ENCODE measurements at regions not wholly inside any gene's neighbourhood (a gene's known extent, or its start where the extent isn't known, plus 50 kb on each side); places are given as distances from the start of the nearest gene placed in this dataset.
A peak's percentile ranks its signal among the peaks of the same experiment; 100 is the strongest.

DNA sequence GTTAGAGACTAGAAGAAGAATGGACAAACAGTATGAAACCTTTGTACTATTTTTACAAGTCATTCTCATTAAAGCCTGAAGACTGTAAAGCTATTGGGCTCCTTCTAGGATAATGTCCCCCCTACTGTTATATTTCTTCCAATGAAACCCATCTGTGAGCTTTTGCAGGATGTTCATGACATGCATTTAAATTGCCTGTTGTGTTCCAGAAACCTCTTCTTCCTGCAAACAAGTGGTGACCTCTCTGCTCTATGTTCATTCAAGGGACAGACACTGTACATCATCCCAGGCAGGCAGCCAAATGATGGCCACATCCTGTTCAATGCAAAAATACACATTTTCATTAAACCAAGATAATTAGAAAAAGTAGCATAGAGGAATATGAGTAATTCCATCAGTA is 128.0 kb downstream of the C4orf33 start:
- DNase-seq (ENCODE audit: low read depth) (no peak), FAIRE-seq (no peak)
- TF ChIP-seq, protein P1, sequence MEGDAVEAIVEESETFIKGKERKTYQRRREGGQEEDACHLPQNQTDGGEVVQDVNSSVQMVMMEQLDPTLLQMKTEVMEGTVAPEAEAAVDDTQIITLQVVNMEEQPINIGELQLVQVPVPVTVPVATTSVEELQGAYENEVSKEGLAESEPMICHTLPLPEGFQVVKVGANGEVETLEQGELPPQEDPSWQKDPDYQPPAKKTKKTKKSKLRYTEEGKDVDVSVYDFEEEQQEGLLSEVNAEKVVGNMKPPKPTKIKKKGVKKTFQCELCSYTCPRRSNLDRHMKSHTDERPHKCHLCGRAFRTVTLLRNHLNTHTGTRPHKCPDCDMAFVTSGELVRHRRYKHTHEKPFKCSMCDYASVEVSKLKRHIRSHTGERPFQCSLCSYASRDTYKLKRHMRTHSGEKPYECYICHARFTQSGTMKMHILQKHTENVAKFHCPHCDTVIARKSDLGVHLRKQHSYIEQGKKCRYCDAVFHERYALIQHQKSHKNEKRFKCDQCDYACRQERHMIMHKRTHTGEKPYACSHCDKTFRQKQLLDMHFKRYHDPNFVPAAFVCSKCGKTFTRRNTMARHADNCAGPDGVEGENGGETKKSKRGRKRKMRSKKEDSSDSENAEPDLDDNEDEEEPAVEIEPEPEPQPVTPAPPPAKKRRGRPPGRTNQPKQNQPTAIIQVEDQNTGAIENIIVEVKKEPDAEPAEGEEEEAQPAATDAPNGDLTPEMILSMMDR (IDR thresholded peaks at IDR 0.05; ENCODE audit: insufficient read depth, low read length, severe bottlenecking), result no peak
- no peaks in the 10 kb centered on the region for H3K36me3 ChIP-seq (ENCODE audit: control insufficient read depth, insufficient read depth, low read length)
- H3K27me3 ChIP-seq (ENCODE audit: control insufficient read depth, insufficient read depth, low read length), result no peaks in the 10 kb centered on the region
- H3K4me3 ChIP-seq (ENCODE audit: low read depth, low read length), result no peak overlapping the region

DNA sequence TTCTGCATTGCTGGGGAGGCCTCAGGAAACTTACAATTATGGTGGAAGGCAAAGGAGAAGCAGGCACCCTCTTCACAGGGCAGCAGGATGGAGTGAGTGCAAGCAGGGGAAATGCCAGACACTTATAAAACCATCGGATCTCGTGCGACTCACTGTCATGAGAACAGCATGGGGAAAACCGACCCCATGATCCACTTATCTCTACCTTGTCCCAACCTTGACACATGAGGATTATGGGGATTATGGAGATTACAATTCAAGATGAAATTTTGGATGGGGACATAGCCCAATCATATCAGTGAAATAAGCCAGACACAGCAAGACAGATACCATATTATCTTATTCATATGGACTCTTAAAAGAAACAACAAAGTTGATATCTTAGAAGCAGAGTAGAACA is 134.9 kb downstream of the C4orf33 start:
- FAIRE-seq, result no peak
- no peak for DNase-seq (ENCODE audit: low read depth)
- Histone ChIP-seq H3K36me3 (ENCODE audit: control insufficient read depth, insufficient read depth, low read length) (no peaks in the 10 kb centered on the region), H3K27me3 (ENCODE audit: control insufficient read depth, insufficient read depth, low read length) (no peaks in the 10 kb centered on the region), H3K4me3 (ENCODE audit: low read depth, low read length) (no peak overlapping the region)
- TF ChIP-seq, protein P1 (IDR thresholded peaks at IDR 0.05; ENCODE audit: insufficient read depth, low read length, severe bottlenecking), result no peak

DNA sequence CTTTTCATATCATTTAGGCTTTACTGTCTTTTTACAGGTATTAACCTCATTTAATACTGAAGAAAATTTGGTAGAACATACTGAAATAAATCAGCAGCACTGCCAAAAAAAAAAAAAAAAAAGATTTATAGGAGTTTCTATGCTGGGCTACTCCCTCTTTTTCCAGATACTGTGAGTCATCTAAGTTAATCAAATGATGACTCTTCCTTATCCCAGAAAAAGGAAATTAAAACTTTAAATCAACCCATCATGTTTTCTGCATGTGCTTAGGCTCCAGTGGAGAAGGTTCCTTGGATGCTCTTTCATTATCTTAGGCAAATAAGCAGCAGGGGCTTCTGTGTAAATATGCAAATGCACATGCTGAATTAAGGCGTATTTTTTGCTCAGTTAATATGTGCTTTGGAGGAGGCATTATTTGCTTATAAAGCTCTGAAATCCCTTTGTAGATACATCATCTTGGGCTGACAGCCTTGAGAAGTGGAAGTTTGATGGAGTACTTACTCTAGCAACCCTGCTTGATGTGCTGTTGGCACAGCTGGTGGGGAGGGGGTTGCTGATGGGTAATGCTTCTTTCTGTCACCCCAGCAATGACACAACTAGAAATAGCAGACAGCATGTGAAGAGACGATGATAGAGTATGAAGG is 136.1 kb downstream of the C4orf33 start:
- Histone ChIP-seq H3K36me3 (ENCODE audit: control insufficient read depth, insufficient read depth, low read length) (no peaks in the 10 kb centered on the region), H3K4me3 (ENCODE audit: low read depth, low read length) (no peak overlapping the region), H3K27me3 (ENCODE audit: control insufficient read depth, insufficient read depth, low read length) (no peaks in the 10 kb centered on the region)
- DNase-seq (ENCODE audit: low read depth) (peak; percentile 8), FAIRE-seq (no peak)
- TF ChIP-seq, protein P1 (IDR thresholded peaks at IDR 0.05; ENCODE audit: insufficient read depth, low read length, severe bottlenecking), result no peak

DNA sequence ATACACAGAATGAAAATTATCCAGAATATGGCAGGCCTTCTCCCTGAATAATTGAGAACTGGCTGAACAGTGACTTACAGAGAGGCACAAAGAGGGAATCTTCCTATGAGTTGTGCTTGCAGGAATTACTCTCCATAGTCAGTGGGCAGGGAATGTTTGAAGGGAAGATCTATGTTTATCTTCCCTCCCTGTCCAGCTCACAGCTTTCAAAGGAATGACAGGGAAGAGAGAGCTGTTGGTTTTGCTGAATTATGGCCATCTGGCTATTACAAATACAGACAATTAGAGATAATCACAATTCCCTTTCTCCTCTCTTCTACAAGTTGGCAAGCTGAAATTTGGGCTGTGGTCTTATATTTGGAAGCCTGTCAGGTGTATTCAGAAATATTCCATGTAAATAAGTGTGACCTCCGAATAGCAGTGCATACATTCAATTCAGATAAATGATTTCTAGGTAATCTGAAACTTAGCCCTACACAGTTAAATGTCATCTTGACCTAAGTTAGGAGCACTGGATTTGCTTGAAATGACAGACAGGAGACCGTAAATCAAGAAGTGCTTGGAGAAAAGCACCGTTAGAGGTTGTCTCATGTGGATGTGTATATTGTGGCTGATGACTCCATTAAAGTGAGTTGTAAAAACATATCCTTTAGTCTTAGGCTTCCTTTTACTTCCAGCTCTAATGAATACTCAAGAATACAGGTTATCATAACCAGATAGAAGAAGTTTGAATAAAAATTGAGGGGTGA is 136.8 kb downstream of the C4orf33 start:
- Histone ChIP-seq H3K27me3 (ENCODE audit: control insufficient read depth, insufficient read depth, low read length) (no peaks in the 10 kb centered on the region), H3K36me3 (ENCODE audit: control insufficient read depth, insufficient read depth, low read length) (no peaks in the 10 kb centered on the region), H3K4me3 (ENCODE audit: low read depth, low read length) (no peak overlapping the region)
- DNase-seq (ENCODE audit: low read depth), result no peak
- TF ChIP-seq, protein P1 (IDR thresholded peaks at IDR 0.05; ENCODE audit: insufficient read depth, low read length, severe bottlenecking), result no peak
- FAIRE-seq, result no peak

DNA sequence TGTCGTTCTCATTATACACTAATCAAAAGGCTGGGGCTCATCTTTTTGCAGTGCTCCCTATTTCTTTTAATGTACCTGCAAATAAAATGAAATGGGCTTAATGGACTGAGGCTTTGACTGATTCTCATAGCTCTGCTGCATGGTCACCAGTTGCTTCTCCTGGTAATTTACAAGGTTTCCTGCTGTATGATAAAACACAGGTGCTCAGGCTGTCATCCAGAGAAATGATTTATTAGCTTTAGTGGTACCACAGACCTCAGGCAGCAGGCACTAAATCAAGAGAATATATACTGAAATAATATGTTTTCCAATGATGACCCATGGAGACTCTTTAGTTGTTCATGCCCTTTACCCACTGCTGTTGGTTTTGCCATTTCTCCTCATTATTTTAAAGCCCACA is 137.7 kb downstream of the C4orf33 start:
- FAIRE-seq, result no peak
- Histone ChIP-seq H3K27me3 (ENCODE audit: control insufficient read depth, insufficient read depth, low read length) (no peaks in the 10 kb centered on the region), H3K4me3 (ENCODE audit: low read depth, low read length) (no peak overlapping the region), H3K36me3 (ENCODE audit: control insufficient read depth, insufficient read depth, low read length) (no peaks in the 10 kb centered on the region)
- TF ChIP-seq, protein P1 (IDR thresholded peaks at IDR 0.05; ENCODE audit: insufficient read depth, low read length, severe bottlenecking), result no peak
- DNase-seq (ENCODE audit: low read depth), result no peak
